ENCODE measurements at regions not wholly inside any gene's neighbourhood (a gene's known extent, or its start where the extent isn't known, plus 50 kb on each side); places are given as distances from the start of the nearest gene placed in this dataset.
A peak's percentile ranks its signal among the peaks of the same experiment; 100 is the strongest.
"Not testable (repeated sequence)": the region's sequence is repeated elsewhere in the genome, so short reads cannot be mapped to it uniquely, and the experiment has no call there.

GRCh38 chr16:33712851-33713709 is 253.7 kb downstream of the TP53TG3F start:
- 82% methylated on average over 3 to 5 of the region's 5 CpGs for WGBS, 2 donors
- intact Hi-C loops (cut with DNase I; ENCODE audit: low total_unique reads), result not testable (repeated sequence)

GRCh38 chr16:33713710-33714538 is 254.5 kb downstream of the TP53TG3F start:
- intact Hi-C loops (cut with DNase I; ENCODE audit: low total_unique reads); H3K27ac ChIP-seq; H3K36me3 ChIP-seq (ENCODE audit: low read depth, missing control alignments); H3K9me3 ChIP-seq; H3K4me3 ChIP-seq; H3K27me3 ChIP-seq; DNase-seq; H3K4me1 ChIP-seq: not testable (repeated sequence)
- 83 to 85% methylated on average over 5 to 6 of the region's 6 CpGs for WGBS, 2 donors

More at GRCh38 chr16:33712851-33713709, 253.7 kb downstream of the TP53TG3F start:
- H3K36me3 ChIP-seq (ENCODE audit: low read depth, missing control alignments); H3K27me3 ChIP-seq; DNase-seq; H3K4me3 ChIP-seq; H3K9me3 ChIP-seq; H3K4me1 ChIP-seq; H3K27ac ChIP-seq: not testable (repeated sequence)

GRCh38 chr16:33731167-33731566 is 271.8 kb downstream of the TP53TG3F start:
- intact Hi-C loops (cut with DNase I; ENCODE audit: low total_unique reads); H3K27me3 ChIP-seq; H3K4me3 ChIP-seq; H3K9me3 ChIP-seq; H3K36me3 ChIP-seq (ENCODE audit: low read depth, missing control alignments); DNase-seq; H3K4me1 ChIP-seq; H3K27ac ChIP-seq: not testable (repeated sequence)
- WGBS, 2 donors, result 14 to 27% methylated on average over 3 to 4 of the region's 4 CpGs

GRCh38 chr16:33734650-33735049 is 275.2 kb downstream of the TP53TG3F start:
- H3K36me3 ChIP-seq (ENCODE audit: low read depth, missing control alignments); intact Hi-C loops (cut with DNase I; ENCODE audit: low total_unique reads); H3K4me3 ChIP-seq; H3K27ac ChIP-seq; H3K27me3 ChIP-seq; H3K4me1 ChIP-seq; H3K9me3 ChIP-seq; DNase-seq: not testable (repeated sequence)
- 51 to 59% methylated on average over 2 of the region's 2 CpGs for WGBS, 2 donors

- intact Hi-C loops (cut with DNase I; ENCODE audit: low total_unique reads); H3K9me3 ChIP-seq; H3K4me1 ChIP-seq; H3K36me3 ChIP-seq (ENCODE audit: low read depth, missing control alignments); H3K4me3 ChIP-seq; H3K27me3 ChIP-seq; H3K27ac ChIP-seq: not testable (repeated sequence)
- DNase-seq, result peak; percentile 35
- whole genome bisulfite sequencing, 2 donors, result 69 to 73% methylated on average over 10 to 27 of the region's 35 CpGs
These were observed 307.7 kb downstream of the TP53TG3F start for GRCh38 chr16:33766869-33767765.

- H3K27ac ChIP-seq; H3K27me3 ChIP-seq; H3K9me3 ChIP-seq; H3K4me1 ChIP-seq; H3K4me3 ChIP-seq; H3K36me3 ChIP-seq (ENCODE audit: low read depth, missing control alignments); intact Hi-C loops (cut with DNase I; ENCODE audit: low total_unique reads); DNase-seq: not testable (repeated sequence)
- 89% methylated on average over 10 of the region's 12 CpGs; no CpG with 5 or more reads in 1 of the 2 donors for WGBS, 2 donors
These were observed 309.3 kb downstream of the TP53TG3F start for GRCh38 chr16:33768710-33769109.

GRCh38 chr16:33769180-33769846 is 309.9 kb downstream of the TP53TG3F start:
- DNase-seq, result not testable (repeated sequence)

GRCh38 chr16:33770478-33770877 is 311.1 kb downstream of the TP53TG3F start:
- H3K4me1 ChIP-seq; H3K9me3 ChIP-seq; H3K36me3 ChIP-seq (ENCODE audit: low read depth, missing control alignments); H3K27me3 ChIP-seq; DNase-seq; intact Hi-C loops (cut with DNase I; ENCODE audit: low total_unique reads): not testable (repeated sequence)
- Histone ChIP-seq H3K4me3 (peak overlapping the region; percentile 46 to 49), H3K27ac (peak overlapping the region in 1 of 2 donors; percentile 56)
- whole genome bisulfite sequencing, 2 donors, result 41 to 53% methylated on average over 48 to 53 of the region's 66 CpGs

More at GRCh38 chr16:33769180-33769846, 309.9 kb downstream of the TP53TG3F start:
- H3K27ac ChIP-seq; H3K4me1 ChIP-seq; H3K4me3 ChIP-seq; intact Hi-C loops (cut with DNase I; ENCODE audit: low total_unique reads); H3K9me3 ChIP-seq; H3K36me3 ChIP-seq (ENCODE audit: low read depth, missing control alignments); H3K27me3 ChIP-seq: not testable (repeated sequence)
- WGBS, 2 donors, result 86% methylated on average over 13 of the region's 25 CpGs; no CpG with 5 or more reads in 1 of the 2 donors

- intact Hi-C loops (cut with DNase I; ENCODE audit: low total_unique reads); H3K4me1 ChIP-seq; H3K27me3 ChIP-seq; H3K9me3 ChIP-seq; H3K36me3 ChIP-seq (ENCODE audit: low read depth, missing control alignments); DNase-seq; H3K27ac ChIP-seq: not testable (repeated sequence)
- WGBS, 2 donors, result 49 to 73% methylated on average over 3 to 11 of the region's 22 CpGs
- H3K4me3 ChIP-seq, result peak overlapping the region in 1 of 2 donors; percentile 49
These were observed 311.8 kb downstream of the TP53TG3F start for GRCh38 chr16:33771211-33771610.

GRCh38 chr16:33773966-33774365 is 314.6 kb downstream of the TP53TG3F start:
- H3K27ac ChIP-seq; H3K4me1 ChIP-seq; intact Hi-C loops (cut with DNase I; ENCODE audit: low total_unique reads); H3K4me3 ChIP-seq; DNase-seq; H3K27me3 ChIP-seq; H3K9me3 ChIP-seq; H3K36me3 ChIP-seq (ENCODE audit: low read depth, missing control alignments): not testable (repeated sequence)
- 79 to 82% methylated on average over 2 of the region's 2 CpGs for WGBS, 2 donors

GRCh38 chr16:33774724-33775123 is 315.3 kb downstream of the TP53TG3F start:
- H3K27ac ChIP-seq; intact Hi-C loops (cut with DNase I; ENCODE audit: low total_unique reads); DNase-seq; H3K4me3 ChIP-seq; H3K36me3 ChIP-seq (ENCODE audit: low read depth, missing control alignments); H3K9me3 ChIP-seq; H3K27me3 ChIP-seq; H3K4me1 ChIP-seq: not testable (repeated sequence)
- 67 to 70% methylated on average over 1 of the region's 1 CpG for WGBS, 2 donors

Data from testis (tissue), 2 donors.